DOHH2 (cell line): ENCODE measurements at regions not wholly inside any gene's neighbourhood (a gene's known extent, or its start where the extent isn't known, plus 50 kb on each side); places are given as distances from the start of the nearest gene placed in this dataset.

ENCODE experiments used
- CTCF ChIP-seq: fragments of 200-600 bp; sonication (generic); IDR thresholded peaks from one replicate; pipeline ENCODE4 v1.5.1; 2014; ENCODE audit warnings: antibody characterized with exemption, mild to moderate bottlenecking, low read depth, low read length; ENCODE audit not compliant: poor library complexity, severe bottlenecking
- EZH2phosphoT487 ChIP-seq: fragments of 200-600 bp; sonication (generic); IDR thresholded peaks from 2 replicates; pipeline ENCODE4 v1.6.1; 2017; ENCODE audit warnings: borderline replicate concordance, mild to moderate bottlenecking, antibody characterized with exemption, low read length, moderate library complexity, mixed read lengths

- TF ChIP-seq CTCF: no peak
- TF ChIP-seq EZH2phosphoT487: no peak
These were observed 754.1 kb downstream of the IPMK start for GRCh38 chr10:57513637-57514036.
